Activated CD4-positive, alpha-beta T cell treated with anti-CD3 and anti-CD28 coated beads, Interleukin-2, amount 10 ng/mL, durations not matched to agents 7 days and 5 days (primary cell): ENCODE measurements at regions not wholly inside any gene's neighbourhood (a gene's known extent, or its start where the extent isn't known, plus 50 kb on each side); places are given as distances from the start of the nearest gene placed in this dataset.
"Not testable (repeated sequence)": the region's sequence is repeated elsewhere in the genome, so short reads cannot be mapped to it uniquely, and the experiment has no call there.

ENCODE experiments used
- CTCF ChIA-PET: fragments of 350-600 bp; sonication (Branson Sonifier 250); formaldehyde crosslinking; loops from one replicate; lab custom pipeline; 2021; ENCODE audit warnings: antibody characterized with exemption; lab: Charles Lee
- POLR2A ChIA-PET: fragments of 350-600 bp; sonication (Branson Sonifier 250); formaldehyde crosslinking; loops from one replicate; lab custom pipeline; 2021; ENCODE audit warnings: antibody characterized with exemption; lab: Charles Lee
- DNase-seq: peaks from one replicate; pipeline ENCODE4 v3.0.0-alpha.2; 2020
- H3K27ac Mint-ChIP-seq: one replicate; pipeline ENCODE4 v1.8.0; 2021; ENCODE audit warnings: mild to moderate bottlenecking, moderate library complexity, mixed read lengths
- H3K27me3 Mint-ChIP-seq: one replicate; pipeline ENCODE4 v1.8.0; 2021; ENCODE audit warnings: mixed read lengths
- H3K36me3 Mint-ChIP-seq: one replicate; pipeline ENCODE4 v1.8.0; 2021; ENCODE audit warnings: low read depth, mixed read lengths
- H3K4me1 Mint-ChIP-seq: one replicate; pipeline ENCODE4 v1.8.0; 2021; ENCODE audit warnings: mixed read lengths
- H3K4me3 Mint-ChIP-seq: one replicate; pipeline ENCODE4 v1.8.0; 2021; ENCODE audit warnings: mild to moderate bottlenecking, moderate library complexity, mixed read lengths
- H3K9me3 Mint-ChIP-seq: one replicate; pipeline ENCODE4 v1.8.0; 2021; ENCODE audit warnings: mixed read lengths

DNA sequence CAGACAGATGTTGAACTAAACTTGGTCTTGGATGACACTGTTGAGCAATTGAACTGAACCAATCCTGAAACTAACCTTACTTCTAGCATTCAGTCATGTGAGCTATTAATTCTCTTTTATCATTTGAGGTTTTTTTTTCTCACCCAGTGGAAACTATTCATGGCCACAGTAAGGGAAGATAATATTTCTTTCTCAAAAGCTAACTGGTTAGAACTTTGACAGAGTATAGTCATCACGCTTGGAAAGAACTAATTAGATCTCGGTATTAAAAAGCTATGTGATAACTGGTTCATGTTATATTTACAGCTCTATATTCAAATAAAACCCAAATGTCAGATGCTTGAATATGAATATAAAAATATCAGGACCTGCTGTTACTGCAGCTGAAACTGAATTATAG lies 89.5 kb downstream of the OTUD1 start:
- no peaks in the 10 kb centered on the region for H3K27me3 Mint-ChIP-seq
- CTCF ChIA-PET, result interaction anchor here (1.1 to 1.3 kb wide), 3 partner anchors 12 to 564 kb away, joined by 3 to 5 read pairs (median 4); no protein-coding TSS in a partner anchor
- no peak overlapping the region for H3K27ac Mint-ChIP-seq
- no peak overlapping the region for H3K4me3 Mint-ChIP-seq
- POLR2A ChIA-PET, result no interaction called here
- no peaks in the 10 kb centered on the region for H3K4me1 Mint-ChIP-seq
- DNase-seq, result no peak
- no peaks in the 10 kb centered on the region for H3K36me3 Mint-ChIP-seq
- no peaks in the 10 kb centered on the region for H3K9me3 Mint-ChIP-seq

DNA sequence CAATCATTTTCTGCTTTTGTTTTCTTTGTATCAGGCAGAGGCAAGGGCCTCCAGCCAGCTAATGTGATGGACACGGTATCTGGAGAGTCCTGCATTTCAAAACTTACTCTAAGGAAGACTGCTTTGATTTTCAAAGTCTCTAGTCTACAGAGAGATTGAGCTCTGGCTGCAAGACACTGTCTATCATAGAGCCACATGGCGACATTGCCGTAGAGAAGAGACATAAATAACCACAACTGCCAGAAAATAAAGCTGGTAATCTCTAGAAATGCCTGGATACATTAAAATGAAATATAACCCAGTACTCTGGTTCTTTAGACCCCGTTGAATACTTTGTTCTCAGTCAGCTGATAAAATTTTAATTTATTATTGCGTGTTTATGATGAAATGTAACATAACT lies 90.8 kb downstream of the OTUD1 start:
- CTCF ChIA-PET, result interaction anchor here (0.8 to 1.1 kb wide), 3 partner anchors 11 to 215 kb away, joined by 3 to 5 read pairs (median 3); no protein-coding TSS in a partner anchor
- no peaks in the 10 kb centered on the region for H3K27me3 Mint-ChIP-seq
- H3K4me3 Mint-ChIP-seq, result no peak overlapping the region

DNA sequence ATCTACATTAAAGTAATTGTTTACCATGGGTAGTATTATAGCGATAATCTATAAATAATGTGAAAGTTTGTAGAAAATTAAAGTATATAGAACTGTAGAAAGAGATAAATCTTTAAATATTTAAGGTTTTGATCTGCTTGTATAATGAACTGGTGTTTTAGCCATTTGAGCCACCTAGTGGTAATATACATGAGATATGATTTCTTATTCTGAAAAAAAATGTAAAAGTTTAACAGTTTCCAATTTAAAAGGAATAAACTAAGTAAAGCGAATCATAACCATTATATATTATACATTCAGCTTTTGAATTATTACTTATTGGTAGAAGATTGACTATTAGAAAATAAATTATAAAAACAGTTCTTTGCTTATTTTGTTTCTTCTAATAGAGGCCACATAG lies 91.2 kb downstream of the OTUD1 start:
- Mint-ChIP-seq H3K9me3 (no peaks in the 10 kb centered on the region), H3K36me3 (no peaks in the 10 kb centered on the region), H3K27me3 (no peaks in the 10 kb centered on the region), H3K27ac (no peak overlapping the region), H3K4me3 (no peak overlapping the region), H3K4me1 (peaks cover 6% of the 10 kb centered on the region)
- no peak for DNase-seq
- CTCF ChIA-PET, result interaction anchor here (0.8 to 1.6 kb wide), 3 partner anchors 10 to 130 kb away, joined by 3 read pairs; no protein-coding TSS in a partner anchor
- POLR2A ChIA-PET, result no interaction called here

More for the DNA sequence above, 90.8 kb downstream of the OTUD1 start:
- Mint-ChIP-seq H3K36me3 (no peaks in the 10 kb centered on the region), H3K9me3 (no peaks in the 10 kb centered on the region), H3K27ac (no peak overlapping the region), H3K4me1 (peaks cover 5% of the 10 kb centered on the region)
- POLR2A ChIA-PET, result no interaction called here
- DNase-seq, result no peak

DNA sequence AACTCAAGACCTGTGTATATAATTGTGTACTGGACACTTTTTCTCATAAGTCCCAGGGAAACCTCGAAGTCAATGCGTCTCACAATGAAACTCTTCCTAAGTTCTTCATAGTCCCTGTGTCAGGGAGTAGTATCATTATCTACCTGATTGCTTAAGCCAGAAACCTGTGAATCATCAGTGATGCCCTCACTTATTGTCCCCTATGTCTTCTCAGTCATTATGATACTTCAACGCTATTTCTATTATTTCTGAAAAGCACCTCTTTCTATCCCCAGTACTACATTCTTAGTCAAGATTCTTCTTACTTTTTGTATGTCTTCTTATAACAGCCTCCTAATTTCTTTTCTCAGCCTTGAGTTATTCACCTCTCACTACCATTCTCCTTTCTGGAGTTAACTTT lies 94.3 kb downstream of the OTUD1 start:
- H3K4me3 Mint-ChIP-seq, result no peak overlapping the region
- H3K27me3 Mint-ChIP-seq, result no peaks in the 10 kb centered on the region
- H3K4me1 Mint-ChIP-seq, result peaks cover 11% of the 10 kb centered on the region
- no peaks in the 10 kb centered on the region for H3K36me3 Mint-ChIP-seq
- DNase-seq, result no peak
- no peak overlapping the region for H3K27ac Mint-ChIP-seq
- CTCF ChIA-PET, result no interaction called here
- POLR2A ChIA-PET, result no interaction called here
- no peaks in the 10 kb centered on the region for H3K9me3 Mint-ChIP-seq

DNA sequence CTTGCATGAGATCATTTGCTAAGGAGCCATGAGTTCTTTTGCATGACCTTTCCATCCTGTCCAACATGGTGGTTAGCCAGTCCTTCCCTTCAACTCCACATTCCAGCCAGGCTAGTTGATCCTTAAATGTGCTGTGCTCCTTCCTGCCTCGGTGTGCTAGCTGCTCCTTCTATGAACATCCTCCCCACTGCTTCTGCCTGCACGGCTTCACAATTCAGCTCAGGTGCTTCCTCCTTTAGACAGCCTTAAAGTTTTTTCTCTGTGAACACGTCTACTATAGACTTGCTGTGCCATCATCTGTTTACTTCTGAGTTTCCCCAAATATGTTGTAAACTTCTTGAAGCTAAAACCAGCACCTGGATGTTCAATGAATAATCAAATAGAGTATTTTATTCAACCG lies 95.5 kb downstream of the OTUD1 start:
- Mint-ChIP-seq H3K4me1 (peaks cover 15% of the 10 kb centered on the region), H3K27ac (peak overlapping the region; percentile 75)

DNA sequence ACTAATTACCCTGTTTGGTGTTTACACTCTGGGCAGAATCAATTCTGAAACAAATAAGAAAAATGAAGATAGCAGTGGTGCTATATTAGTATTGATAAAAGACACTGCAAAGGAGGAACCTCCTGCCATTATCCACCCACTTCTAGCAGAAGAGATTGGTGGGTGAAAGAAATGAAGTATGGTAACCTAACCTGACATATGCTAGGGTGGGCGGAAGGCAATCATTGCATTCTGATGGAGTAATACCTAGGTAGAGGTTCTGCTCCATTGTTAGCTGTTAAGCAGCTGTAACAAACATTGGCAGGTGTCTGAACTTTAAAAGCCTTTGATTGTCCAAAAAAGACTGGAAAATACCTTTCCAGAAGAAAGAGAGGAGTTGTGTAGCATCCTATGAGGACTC lies 95.9 kb downstream of the OTUD1 start:
- POLR2A ChIA-PET, result no interaction called here
- DNase-seq, result no peak
- no peak overlapping the region for H3K27ac Mint-ChIP-seq
- H3K4me3 Mint-ChIP-seq, result no peak overlapping the region
- H3K27me3 Mint-ChIP-seq, result no peaks in the 10 kb centered on the region
- peaks cover 20% of the 10 kb centered on the region for H3K4me1 Mint-ChIP-seq
- H3K36me3 Mint-ChIP-seq, result peaks cover 7% of the 10 kb centered on the region
- CTCF ChIA-PET, result interaction anchor here (0.6 to 1.2 kb wide), 3 partner anchors 13 to 1011 kb away, joined by 3 read pairs; no protein-coding TSS in a partner anchor
- H3K9me3 Mint-ChIP-seq, result peaks cover 4% of the 10 kb centered on the region

More for the DNA sequence above, 95.5 kb downstream of the OTUD1 start:
- Mint-ChIP-seq H3K27me3 (no peaks in the 10 kb centered on the region), H3K4me3 (no peak overlapping the region), H3K9me3 (no peaks in the 10 kb centered on the region), H3K36me3 (peaks cover 4% of the 10 kb centered on the region)
- DNase-seq, result no peak
- CTCF ChIA-PET, result interaction anchor here (1.2 kb wide), 1 partner anchor 12 kb away, joined by 3 read pairs; no protein-coding TSS in a partner anchor
- POLR2A ChIA-PET, result no interaction called here

DNA sequence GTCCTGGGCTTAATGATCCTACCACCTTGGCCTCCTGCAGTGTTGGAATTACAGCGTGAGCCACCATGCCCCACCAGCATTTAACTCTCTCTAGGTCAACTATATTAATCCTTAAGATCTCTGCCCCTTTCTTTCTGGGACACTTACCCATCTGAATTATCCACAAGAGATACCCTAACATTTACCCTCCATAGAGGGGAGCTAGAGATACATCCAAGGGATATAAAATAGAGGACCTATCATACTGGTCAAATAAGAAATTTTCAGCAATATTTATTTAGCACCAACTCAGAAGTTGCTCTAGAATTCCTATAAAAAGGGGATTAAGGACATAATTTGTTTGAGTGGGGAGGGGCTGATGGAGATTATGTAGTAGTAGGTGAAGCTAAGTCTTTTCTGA lies 96.5 kb downstream of the OTUD1 start:
- H3K36me3 Mint-ChIP-seq, result peaks cover 9% of the 10 kb centered on the region
- no peaks in the 10 kb centered on the region for H3K27me3 Mint-ChIP-seq
- no peak for DNase-seq
- peaks cover 6% of the 10 kb centered on the region for H3K9me3 Mint-ChIP-seq
- no peak overlapping the region for H3K4me3 Mint-ChIP-seq
- H3K4me1 Mint-ChIP-seq, result peaks cover 26% of the 10 kb centered on the region
- POLR2A ChIA-PET, result no interaction called here
- no peak overlapping the region for H3K27ac Mint-ChIP-seq
- CTCF ChIA-PET, result interaction anchor here (0.5 to 1.2 kb wide), 2 partner anchors 13 to 228 kb away, joined by 3 read pairs; no protein-coding TSS in a partner anchor

DNA sequence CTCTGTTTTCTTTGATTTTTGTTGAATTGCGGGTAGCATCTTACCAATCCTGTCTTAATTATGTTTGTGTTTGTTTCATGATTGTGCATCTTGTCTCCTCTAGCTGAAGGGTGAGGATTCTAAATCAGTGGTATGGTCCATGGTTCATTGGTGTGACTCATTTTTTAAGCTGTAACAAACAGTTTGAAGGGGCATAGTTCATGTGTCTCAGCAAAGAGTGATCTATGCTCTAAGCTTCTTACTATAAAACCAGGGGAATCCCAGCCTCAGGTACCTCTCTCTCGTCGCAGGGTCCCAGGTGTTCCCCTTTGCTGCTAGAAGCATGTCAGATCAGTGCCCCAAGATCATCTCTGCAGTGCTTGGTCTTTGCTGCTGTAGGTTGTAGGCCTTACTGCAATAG lies 100.1 kb downstream of the OTUD1 start:
- POLR2A ChIA-PET, result no interaction called here
- DNase-seq, result no peak
- H3K9me3 Mint-ChIP-seq, result peaks cover 6% of the 10 kb centered on the region
- peaks cover 9% of the 10 kb centered on the region for H3K36me3 Mint-ChIP-seq
- H3K27ac Mint-ChIP-seq, result no peak overlapping the region
- CTCF ChIA-PET, result no interaction called here
- H3K4me1 Mint-ChIP-seq, result peaks cover 38% of the 10 kb centered on the region
- no peaks in the 10 kb centered on the region for H3K27me3 Mint-ChIP-seq
- no peak overlapping the region for H3K4me3 Mint-ChIP-seq

DNA sequence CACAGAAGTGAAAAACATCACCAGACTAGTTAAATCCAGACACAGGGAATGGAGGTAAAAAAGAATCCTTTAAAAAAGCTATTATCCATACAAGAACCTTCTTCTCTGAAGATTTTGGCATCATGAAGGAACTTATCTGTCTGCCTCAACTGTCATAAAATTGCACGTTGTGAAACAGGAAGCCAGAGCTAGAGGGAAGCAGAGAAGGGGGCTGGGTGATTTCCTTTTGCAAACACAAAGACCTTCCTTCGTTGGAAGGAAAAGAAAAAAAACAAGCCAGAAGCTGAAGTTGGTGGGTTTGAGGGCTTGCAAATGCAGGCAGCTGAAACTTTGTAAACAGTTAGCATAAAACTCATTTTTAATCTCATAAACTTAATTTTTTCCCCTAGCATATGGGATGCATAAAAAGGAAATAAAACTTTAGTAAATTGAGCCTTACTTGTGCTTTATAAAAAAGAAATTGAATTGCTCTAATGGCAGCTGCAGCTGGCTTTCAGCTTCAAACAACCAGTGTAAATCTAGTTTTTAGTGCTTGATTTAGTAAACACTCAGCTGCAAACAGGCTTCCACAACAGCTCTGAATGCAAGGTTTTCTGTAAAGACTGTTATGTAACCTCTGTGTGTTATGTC lies 101.6 kb downstream of the OTUD1 start:
- H3K4me1 Mint-ChIP-seq, result peaks cover 32% of the 10 kb centered on the region

DNA sequence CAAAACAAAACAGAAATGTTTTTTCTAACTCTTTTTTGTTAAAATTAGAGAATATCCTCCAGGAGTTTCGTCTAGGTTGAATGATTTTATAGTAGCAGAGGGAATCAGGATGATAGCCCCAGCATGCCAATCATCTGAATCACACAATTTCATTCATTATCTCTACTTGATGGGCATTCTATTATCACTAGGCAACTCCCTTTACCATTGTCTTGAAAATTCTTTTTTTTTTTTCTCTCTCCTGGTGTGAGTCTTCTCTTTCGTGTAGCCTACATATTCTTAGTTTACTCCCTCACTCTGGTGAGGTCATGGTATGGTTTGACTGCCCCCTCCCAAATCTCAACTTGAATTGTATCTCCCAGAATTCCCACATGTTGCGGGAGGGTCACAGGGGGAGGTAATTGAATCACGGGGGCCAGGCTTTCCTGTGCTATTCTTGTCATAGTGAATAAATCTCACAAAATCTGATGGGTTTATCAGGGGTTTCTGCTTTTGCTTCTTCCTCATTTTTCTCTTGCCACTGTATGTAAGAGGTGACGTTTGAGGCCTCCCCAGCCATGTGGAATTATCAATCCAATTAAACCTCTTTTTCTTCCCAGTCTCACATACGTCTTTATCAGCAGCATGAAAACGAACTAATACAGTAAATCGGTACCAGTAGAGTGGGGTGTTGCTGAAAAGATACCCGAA lies 105.0 kb downstream of the OTUD1 start:
- H3K27ac Mint-ChIP-seq, result no peak overlapping the region
- ChIA-PET CTCF (no interaction called here), POLR2A (no interaction called here)
- DNase-seq, result no peak
- peaks cover 30% of the 10 kb centered on the region for H3K4me1 Mint-ChIP-seq
- peaks cover 7% of the 10 kb centered on the region for H3K36me3 Mint-ChIP-seq
- no peak overlapping the region for H3K4me3 Mint-ChIP-seq
- no peaks in the 10 kb centered on the region for H3K27me3 Mint-ChIP-seq
- H3K9me3 Mint-ChIP-seq, result peaks cover 13% of the 10 kb centered on the region

More for the DNA sequence above, 101.6 kb downstream of the OTUD1 start:
- POLR2A ChIA-PET, result no interaction called here
- Mint-ChIP-seq H3K27ac (peak overlapping the region; percentile 75), H3K9me3 (peaks cover 10% of the 10 kb centered on the region), H3K36me3 (peaks cover 9% of the 10 kb centered on the region), H3K4me3 (no peak overlapping the region), H3K27me3 (no peaks in the 10 kb centered on the region)
- DNase-seq, result peak; percentile 18
- CTCF ChIA-PET, result interaction anchor here (1.4 to 1.5 kb wide), 2 partner anchors 11 to 13 kb away, joined by 3 to 4 read pairs; no protein-coding TSS in a partner anchor

DNA sequence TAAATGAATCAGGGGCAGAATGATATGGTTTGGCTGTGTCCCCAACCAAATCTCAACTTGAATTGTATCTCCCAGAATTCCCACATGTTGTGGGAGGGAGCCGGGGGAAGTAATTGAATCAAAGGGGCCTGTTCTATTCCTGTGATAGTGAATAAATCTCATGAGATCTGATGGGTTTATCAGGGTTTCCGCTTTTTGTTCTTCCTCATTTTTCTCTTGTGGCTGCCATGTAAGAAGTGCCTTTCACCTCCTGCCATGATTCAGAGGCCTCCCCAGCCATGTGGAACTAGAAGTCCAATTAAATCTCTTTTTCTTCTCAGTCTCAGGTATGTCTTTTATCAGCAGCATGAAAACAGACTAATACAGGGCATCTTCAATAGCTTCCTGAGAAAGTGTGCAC lies 107.0 kb downstream of the OTUD1 start:
- H3K4me3 Mint-ChIP-seq, H3K27ac Mint-ChIP-seq, H3K36me3 Mint-ChIP-seq, H3K27me3 Mint-ChIP-seq, H3K9me3 Mint-ChIP-seq, CTCF ChIA-PET, DNase-seq: not testable (repeated sequence)
- H3K4me1 Mint-ChIP-seq, result peaks cover 12% of the 10 kb centered on the region
- POLR2A ChIA-PET, result interaction anchor here (0.5 kb wide), 1 partner anchor 610 kb away, joined by 3 read pairs; no protein-coding TSS in a partner anchor

DNA sequence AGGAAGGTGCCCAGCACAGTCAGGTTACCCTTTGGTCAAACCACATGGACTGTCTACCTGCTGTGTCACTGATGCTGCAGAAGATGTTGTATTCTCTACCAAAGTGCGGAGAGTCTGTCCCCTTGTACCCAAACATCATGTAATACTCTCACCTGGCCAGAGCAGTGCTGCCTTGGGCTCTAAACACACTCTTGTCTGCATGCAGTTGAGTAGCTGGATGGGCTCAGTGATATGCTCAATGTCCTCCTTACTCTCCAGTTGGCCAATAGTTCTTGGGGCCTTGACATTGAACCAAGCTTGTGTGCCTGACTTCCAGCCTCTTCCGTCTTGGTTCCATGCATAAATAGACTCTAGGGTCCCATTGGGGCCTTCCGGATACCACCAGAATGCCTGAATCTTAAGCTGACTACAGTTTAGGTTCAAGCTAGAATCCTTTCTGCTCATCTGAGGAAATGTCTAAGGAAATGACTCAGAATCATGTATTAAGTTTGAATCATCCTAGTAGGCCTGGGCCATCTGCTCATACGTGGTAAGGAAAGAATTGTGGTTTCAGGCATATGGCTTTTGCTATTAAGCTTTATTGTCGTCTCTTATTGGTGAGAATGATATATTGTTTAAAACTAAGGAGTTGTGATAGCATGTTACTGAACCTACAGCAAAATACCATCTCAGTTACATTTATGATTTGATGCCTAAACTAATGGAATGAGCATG lies 118.0 kb downstream of the OTUD1 start:
- POLR2A ChIA-PET, result no interaction called here
- no peak overlapping the region for H3K4me3 Mint-ChIP-seq

More for the DNA sequence above, 118.0 kb downstream of the OTUD1 start:
- Mint-ChIP-seq H3K27me3 (no peaks in the 10 kb centered on the region), H3K9me3 (no peaks in the 10 kb centered on the region), H3K4me1 (no peaks in the 10 kb centered on the region), H3K36me3 (no peaks in the 10 kb centered on the region), H3K27ac (no peak overlapping the region)
- CTCF ChIA-PET, result no interaction called here
- DNase-seq, result no peak
